Thyroid gland (tissue), 4 donors: ENCODE measurements at regions not wholly inside any gene's neighbourhood (a gene's known extent, or its start where the extent isn't known, plus 50 kb on each side); places are given as distances from the start of the nearest gene placed in this dataset.

Experiments
- DNase-seq, 2 donors: peaks; one replicate each; pipeline ENCODE4 v3.0.0-alpha.2; 2019
- H3K27ac ChIP-seq, 3 donors: fragments of 200-600 bp; sonication (generic); 1 replicate in 2 of 3; 2 replicates in 1 of 3; pipeline ENCODE4 v1.5.1; 2016 to 2019; ENCODE audit warnings: mild to moderate bottlenecking in 1 of 3, moderate library complexity in 1 of 3
- H3K27me3 ChIP-seq: fragments of 200-600 bp; sonication (generic); one replicate; pipeline ENCODE4 v1.5.1; 2019
- H3K36me3 ChIP-seq, 2 donors: fragments of 200-600 bp; sonication (generic); one replicate each; pipeline ENCODE4 v1.5.1; 2016 to 2019
- H3K4me1 ChIP-seq, 2 donors: fragments of 200-600 bp; sonication (generic); one replicate each; pipeline ENCODE4 v1.5.1; 2017 to 2019
- H3K4me3 ChIP-seq, 3 donors: fragments of 200-600 bp; sonication (generic); replicated peaks in 1 of 3; 1 replicate in 2 of 3; 2 replicates in 1 of 3; pipeline ENCODE4 v1.5.1; 2016; ENCODE audit warnings: mild to moderate bottlenecking in 1 of 3
- H3K9me3 ChIP-seq: fragments of 200-600 bp; sonication (generic); one replicate; pipeline ENCODE4 v1.5.1; 2017
- CTCF ChIP-seq, 6 experiments: fragments of 200-600 bp in 3 of 6; fragments of 450-650 bp in 3 of 6; sonication (generic) in 3 of 6; IDR thresholded peaks; one replicate each; pipeline ENCODE4 v1.5.1; 2016 to 2019; ENCODE audit warnings: antibody characterized with exemption in 6 of 6, mild to moderate bottlenecking in 2 of 6, inconsistent platforms in 1 of 6, moderate library complexity in 1 of 6
- POLR2A ChIP-seq, 2 donors: fragments of 450-650 bp; IDR thresholded peaks; one replicate each; pipeline ENCODE4 v1.6.1; 2017; ENCODE audit warnings: antibody characterized with exemption in 2 of 2, mild to moderate bottlenecking in 2 of 2, moderate library complexity in 1 of 2
- WGBS, 2 donors: methylation state at CpG; one replicate each; pipeline ENCODE4 v1.1.5; 2017; 5-methylcytosine and 5-hydroxymethylcytosine counted together
- intact Hi-C: fragments of 100-400 bp; cut with DNase I; formaldehyde crosslinking; loops from one replicate; pipeline ENCODE4 v1.15.1; 2023

- Histone ChIP-seq H3K9me3 (no peaks in the 10 kb centered on the region), H3K4me3 (no peak overlapping the region), H3K27ac (no peak overlapping the region), H3K36me3 (no peaks in the 10 kb centered on the region), H3K27me3 (no peaks in the 10 kb centered on the region), H3K4me1 (peaks cover 0 to 5% of the 10 kb centered on the region in 2 donors)
- DNase-seq = peak in 1 of 2 donors; percentile 21
- TF ChIP-seq CTCF (IDR thresholded peaks at IDR 0.05) (no peak), POLR2A (IDR thresholded peaks at IDR 0.05) (no peak)
- intact Hi-C loops = no loop called here
- 80 to 81% methylated on average over 4 of the region's 4 CpGs for WGBS, 2 donors
These were observed 493.0 kb downstream of the CAAP1 start for GRCh38 chr9:26399556-26399955.

GRCh38 chr9:26394025-26394424, 498.6 kb downstream of the CAAP1 start:
- TF ChIP-seq CTCF (IDR thresholded peaks at IDR 0.05) (no peak), POLR2A (IDR thresholded peaks at IDR 0.05) (no peak)
- no peaks in the 10 kb centered on the region for H3K9me3 ChIP-seq
- DNase-seq = no peak
- intact Hi-C loops = no loop called here
- WGBS, 2 donors = 91 to 100% methylated on average over 1 of the region's 1 CpG
- H3K27me3 ChIP-seq = no peaks in the 10 kb centered on the region
- H3K36me3 ChIP-seq = no peaks in the 10 kb centered on the region
- no peaks in the 10 kb centered on the region for H3K4me1 ChIP-seq
- no peak overlapping the region for H3K4me3 ChIP-seq
- no peak overlapping the region for H3K27ac ChIP-seq

- Histone ChIP-seq H3K27me3 (no peaks in the 10 kb centered on the region), H3K27ac (no peak overlapping the region), H3K4me1 (no peaks in the 10 kb centered on the region), H3K36me3 (no peaks in the 10 kb centered on the region), H3K9me3 (no peaks in the 10 kb centered on the region), H3K4me3 (no peak overlapping the region)
- intact Hi-C loops = no loop called here
- TF ChIP-seq CTCF (IDR thresholded peaks at IDR 0.05) (no peak), POLR2A (IDR thresholded peaks at IDR 0.05) (no peak)
- DNase-seq = no peak
These were observed 500.0 kb downstream of the CAAP1 start for GRCh38 chr9:26392639-26393038.

- intact Hi-C loops = no loop called here
- TF ChIP-seq CTCF (IDR thresholded peaks at IDR 0.05) (no peak), POLR2A (IDR thresholded peaks at IDR 0.05) (no peak)
- H3K27ac ChIP-seq = no peak overlapping the region
- no peaks in the 10 kb centered on the region for H3K27me3 ChIP-seq
- no peaks in the 10 kb centered on the region for H3K4me1 ChIP-seq
- 83 to 87% methylated on average over 4 of the region's 4 CpGs for WGBS, 2 donors
- H3K36me3 ChIP-seq = no peaks in the 10 kb centered on the region
- no peak overlapping the region for H3K4me3 ChIP-seq
- H3K9me3 ChIP-seq = no peaks in the 10 kb centered on the region
- DNase-seq = no peak
These were observed 501.6 kb downstream of the CAAP1 start for GRCh38 chr9:26391036-26391435.

- Histone ChIP-seq H3K9me3 (no peaks in the 10 kb centered on the region), H3K4me1 (no peaks in the 10 kb centered on the region), H3K27me3 (no peaks in the 10 kb centered on the region), H3K4me3 (no peak overlapping the region), H3K36me3 (no peaks in the 10 kb centered on the region), H3K27ac (no peak overlapping the region)
- DNase-seq = no peak
- intact Hi-C loops = no loop called here
- WGBS, 2 donors = 93 to 96% methylated on average over 2 of the region's 2 CpGs
- TF ChIP-seq POLR2A (IDR thresholded peaks at IDR 0.05) (no peak), CTCF (IDR thresholded peaks at IDR 0.05) (no peak)
These were observed 517.2 kb downstream of the CAAP1 start for GRCh38 chr9:26375448-26375847.
